ENCODE measurements at regions not wholly inside any gene's neighbourhood (a gene's known extent, or its start where the extent isn't known, plus 50 kb on each side); places are given as distances from the start of the nearest gene placed in this dataset.

GRCh38 chr12:114992443-114992842 lies 308.5 kb upstream of the TBX3 start:
- no peak overlapping the region for H3K4me3 ChIP-seq (ENCODE audit: extremely low read depth in 1 of 4, insufficient read depth in 2 of 4, low read depth in 3 of 4, low read length in 4 of 4)
- no peak overlapping the region for H3K9ac ChIP-seq (replicated peaks in 1 of 4; ENCODE audit: extremely low read depth in 1 of 4, low read depth in 3 of 4, low read length in 3 of 4)
- ChIA-PET CTCF (ENCODE audit: partially characterized antibody) (no interaction called here), POLR2A (ENCODE audit: partially characterized antibody) (no interaction called here)
- H3K4me1 ChIP-seq (replicated peaks in 1 of 4; ENCODE audit: control insufficient read depth in 3 of 4, insufficient read depth in 4 of 4, low read length in 3 of 4) = peaks cover 0 to 3% (median 0%) of the 10 kb centered on the region in 4 experiments; a peak in 2 of 7 replicates
- no peak overlapping the region for H2BK5ac ChIP-seq (ENCODE audit: low read depth, low read length)
- H3K4ac ChIP-seq (replicated peaks; ENCODE audit: insufficient read length, low read depth, low read length) = no peak overlapping the region
- H3K79me2 ChIP-seq (ENCODE audit: control insufficient read depth in 1 of 2, insufficient read depth in 2 of 2, low read length in 2 of 2) = no peaks in the 10 kb centered on the region
- no peak overlapping the region for H2BK20ac ChIP-seq (ENCODE audit: low read length)
- H2BK15ac ChIP-seq (ENCODE audit: low read length) = no peak overlapping the region
- FAIRE-seq (no peak), DNase-seq (ENCODE audit: low read depth in 1 of 2, low spot score in 2 of 2) (no peak)
- no peaks in the 10 kb centered on the region for H3K23me2 ChIP-seq (ENCODE audit: low read depth, low read length)
- no peak overlapping the region for H3K14ac ChIP-seq (ENCODE audit: insufficient read length)
- no peak overlapping the region for H4K8ac ChIP-seq (ENCODE audit: extremely low read depth, insufficient read depth, low read length)
- H3K27me3 ChIP-seq (replicated peaks in 1 of 4; ENCODE audit: control insufficient read depth in 3 of 4, extremely low read depth in 1 of 4, insufficient read depth in 3 of 4, low read length in 3 of 4) = no peaks in the 10 kb centered on the region
- no peak overlapping the region for H3K23ac ChIP-seq (ENCODE audit: insufficient read length)
- no peak overlapping the region for H2BK12ac ChIP-seq (ENCODE audit: low read depth, low read length)
- peaks cover 9 to 12% of the 10 kb centered on the region in 2 experiments for H3K9me3 ChIP-seq (ENCODE audit: insufficient read depth in 2 of 2, low read depth in 1 of 2, low read length in 1 of 2)
- H3K18ac ChIP-seq (ENCODE audit: extremely low read depth, low read length) = no peak overlapping the region
- H4K91ac ChIP-seq (replicated peaks; ENCODE audit: insufficient read length, low read length) = no peak overlapping the region
- 100% methylated on average over 1 of the region's 1 CpG; no CpG with 5 or more reads in 1 of the 2 experiments for WGBS, 2 experiments (ENCODE audit: extremely low coverage in 1 of 2, insufficient coverage in 1 of 2, insufficient read length in 1 of 2, insufficient replicate concordance in 2 of 2, low coverage in 1 of 2, low lambda C conversion rate in 2 of 2, missing lambda C conversion rate in 1 of 2)
- H3K27ac ChIP-seq (ENCODE audit: low read depth, low read length) = no peak overlapping the region
- no peak overlapping the region for H3K56ac ChIP-seq (replicated peaks; ENCODE audit: insufficient read length, low read depth, low read length)
- no peak overlapping the region for H2BK120ac ChIP-seq (replicated peaks; ENCODE audit: low read depth, low read length)
- H2AFZ ChIP-seq (ENCODE audit: low read length) = no peak overlapping the region
- H3K36me3 ChIP-seq (ENCODE audit: control insufficient read depth in 2 of 4, insufficient read depth in 4 of 4, low read length in 3 of 4) = no peaks in the 10 kb centered on the region
- H4K5ac ChIP-seq (ENCODE audit: insufficient read length, low read depth, low read length) = no peak overlapping the region
- no peak overlapping the region for H3K4me2 ChIP-seq (ENCODE audit: insufficient read depth in 1 of 2, low read depth in 2 of 2, low read length in 2 of 2)
- H2AK5ac ChIP-seq (ENCODE audit: low read depth, low read length) = no peak overlapping the region
- H3K79me1 ChIP-seq (ENCODE audit: low read depth, low read length) = no peaks in the 10 kb centered on the region
- H4K20me1 ChIP-seq (replicated peaks in 1 of 2; ENCODE audit: control insufficient read depth in 1 of 2, insufficient read depth in 2 of 2, low read length in 2 of 2) = no peaks in the 10 kb centered on the region
- TF ChIP-seq CBX8 (IDR thresholded peaks at IDR 0.05; ENCODE audit: borderline replicate concordance, low read depth, low read length) (no peak), JUND (IDR thresholded peaks at IDR 0.05; ENCODE audit: low read length) (no peak), HDAC2 (IDR thresholded peaks at IDR 0.05; ENCODE audit: borderline replicate concordance in 1 of 2, low read depth in 2 of 2, low read length in 2 of 2) (no peak), ATF2 (IDR thresholded peaks at IDR 0.05; ENCODE audit: low read length) (no peak), EZH2 (IDR thresholded peaks at IDR 0.05; ENCODE audit: low read depth, low read length, severe bottlenecking) (no peak), FOSL1 (IDR thresholded peaks at IDR 0.05; ENCODE audit: insufficient read depth, low read depth, low read length) (no peak), SAP30 (IDR thresholded peaks at IDR 0.05; ENCODE audit: insufficient read depth, insufficient replicate concordance, low read length) (no peak), NRF1 (IDR thresholded peaks at IDR 0.05; ENCODE audit: low read depth, low read length) (no peak), HDAC6 (IDR thresholded peaks at IDR 0.05; ENCODE audit: low read depth, low read length) (no peak), TBP (IDR thresholded peaks at IDR 0.05; ENCODE audit: low read depth, low read length) (no peak), CHD2 (IDR thresholded peaks at IDR 0.05; ENCODE audit: low read length) (no peak), TAF1 (IDR thresholded peaks at IDR 0.05; ENCODE audit: low read depth, low read length) (no peak), SP4 (IDR thresholded peaks at IDR 0.05; ENCODE audit: low read length) (no peak), RXRA (IDR thresholded peaks at IDR 0.05; ENCODE audit: insufficient read depth, low read depth, low read length) (no peak)

Measured in H1 (cell line).